Vagina (tissue), 2 donors: ENCODE measurements at regions not wholly inside any gene's neighbourhood (a gene's known extent, or its start where the extent isn't known, plus 50 kb on each side); places are given as distances from the start of the nearest gene placed in this dataset.

Experiments
- POLR2A ChIP-seq, 2 donors: fragments of 450-650 bp; IDR thresholded peaks; one replicate each; pipeline ENCODE4 v1.6.1; 2017; ENCODE audit warnings: antibody characterized with exemption in 2 of 2, mild to moderate bottlenecking in 2 of 2, moderate library complexity in 2 of 2
- POLR2AphosphoS5 ChIP-seq, 2 donors: sonication (generic); formaldehyde crosslinking; IDR thresholded peaks; one replicate each; pipeline ENCODE4 v1.9.0; 2017; ENCODE audit warnings: antibody characterized with exemption in 2 of 2, mild to moderate bottlenecking in 2 of 2, low read depth in 1 of 2; ENCODE audit not compliant: insufficient read depth in 1 of 2
- TF ChIP-seq, protein P1 (sequence below), 3 experiments: fragments of 450-650 bp in 2 of 3; fragments of 200-600 bp in 1 of 3; sonication (generic) in 1 of 3; IDR thresholded peaks; one replicate each; pipeline ENCODE4 v1.5.1; 2017 to 2019; ENCODE audit warnings: antibody characterized with exemption in 3 of 3, mild to moderate bottlenecking in 2 of 3, moderate library complexity in 2 of 3

DNA sequence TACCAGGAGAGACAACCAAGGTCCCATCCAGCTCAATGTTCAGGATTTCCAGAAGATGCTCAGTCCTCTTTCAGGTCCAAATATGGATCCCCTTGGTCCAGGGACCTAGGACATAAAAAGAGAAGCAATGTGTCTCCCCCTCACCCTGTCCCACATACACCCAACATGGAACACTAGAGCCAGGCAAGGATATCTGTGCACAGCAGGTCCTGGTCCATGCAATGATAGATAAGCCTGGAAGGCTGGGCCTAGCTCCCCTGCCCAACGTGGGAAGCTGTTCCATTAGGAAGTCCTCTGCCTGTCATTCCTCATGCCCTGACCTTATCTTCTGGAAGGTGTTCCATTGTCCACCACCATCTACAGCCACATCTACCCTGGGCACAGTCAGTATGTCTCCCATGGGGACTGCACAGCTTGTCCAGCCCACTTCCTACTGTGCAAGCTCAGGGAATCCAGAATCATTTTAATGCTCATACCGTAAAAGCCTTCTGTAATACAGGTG lies 1434.8 kb downstream of the TBC1D22A start:
- TF ChIP-seq, protein P1, sequence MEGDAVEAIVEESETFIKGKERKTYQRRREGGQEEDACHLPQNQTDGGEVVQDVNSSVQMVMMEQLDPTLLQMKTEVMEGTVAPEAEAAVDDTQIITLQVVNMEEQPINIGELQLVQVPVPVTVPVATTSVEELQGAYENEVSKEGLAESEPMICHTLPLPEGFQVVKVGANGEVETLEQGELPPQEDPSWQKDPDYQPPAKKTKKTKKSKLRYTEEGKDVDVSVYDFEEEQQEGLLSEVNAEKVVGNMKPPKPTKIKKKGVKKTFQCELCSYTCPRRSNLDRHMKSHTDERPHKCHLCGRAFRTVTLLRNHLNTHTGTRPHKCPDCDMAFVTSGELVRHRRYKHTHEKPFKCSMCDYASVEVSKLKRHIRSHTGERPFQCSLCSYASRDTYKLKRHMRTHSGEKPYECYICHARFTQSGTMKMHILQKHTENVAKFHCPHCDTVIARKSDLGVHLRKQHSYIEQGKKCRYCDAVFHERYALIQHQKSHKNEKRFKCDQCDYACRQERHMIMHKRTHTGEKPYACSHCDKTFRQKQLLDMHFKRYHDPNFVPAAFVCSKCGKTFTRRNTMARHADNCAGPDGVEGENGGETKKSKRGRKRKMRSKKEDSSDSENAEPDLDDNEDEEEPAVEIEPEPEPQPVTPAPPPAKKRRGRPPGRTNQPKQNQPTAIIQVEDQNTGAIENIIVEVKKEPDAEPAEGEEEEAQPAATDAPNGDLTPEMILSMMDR (IDR thresholded peaks at IDR 0.05): no peak
- no peak for TF ChIP-seq POLR2A (IDR thresholded peaks at IDR 0.05)
- no peak for TF ChIP-seq POLR2AphosphoS5 (IDR thresholded peaks at IDR 0.05; ENCODE audit: insufficient read depth in 1 of 2, low read depth in 1 of 2)
